Thyroid gland (tissue), 4 donors: ENCODE measurements at regions not wholly inside any gene's neighbourhood (a gene's known extent, or its start where the extent isn't known, plus 50 kb on each side); places are given as distances from the start of the nearest gene placed in this dataset.

Source experiments
- DNase-seq, 2 donors: peaks; one replicate each; pipeline ENCODE4 v3.0.0-alpha.2; 2019
- H3K27ac ChIP-seq, 3 donors: fragments of 200-600 bp; sonication (generic); 1 replicate in 2 of 3; 2 replicates in 1 of 3; pipeline ENCODE4 v1.5.1; 2016 to 2019; ENCODE audit warnings: mild to moderate bottlenecking in 1 of 3, moderate library complexity in 1 of 3
- H3K27me3 ChIP-seq: fragments of 200-600 bp; sonication (generic); one replicate; pipeline ENCODE4 v1.5.1; 2019
- H3K36me3 ChIP-seq, 2 donors: fragments of 200-600 bp; sonication (generic); one replicate each; pipeline ENCODE4 v1.5.1; 2016 to 2019
- H3K4me1 ChIP-seq, 2 donors: fragments of 200-600 bp; sonication (generic); one replicate each; pipeline ENCODE4 v1.5.1; 2017 to 2019
- H3K4me3 ChIP-seq, 3 donors: fragments of 200-600 bp; sonication (generic); replicated peaks in 1 of 3; 1 replicate in 2 of 3; 2 replicates in 1 of 3; pipeline ENCODE4 v1.5.1; 2016; ENCODE audit warnings: mild to moderate bottlenecking in 1 of 3
- H3K9me3 ChIP-seq: fragments of 200-600 bp; sonication (generic); one replicate; pipeline ENCODE4 v1.5.1; 2017
- CTCF ChIP-seq, 6 experiments: fragments of 200-600 bp in 3 of 6; fragments of 450-650 bp in 3 of 6; sonication (generic) in 3 of 6; IDR thresholded peaks; one replicate each; pipeline ENCODE4 v1.5.1; 2016 to 2019; ENCODE audit warnings: antibody characterized with exemption in 6 of 6, mild to moderate bottlenecking in 2 of 6, inconsistent platforms in 1 of 6, moderate library complexity in 1 of 6
- POLR2A ChIP-seq, 2 donors: fragments of 450-650 bp; IDR thresholded peaks; one replicate each; pipeline ENCODE4 v1.6.1; 2017; ENCODE audit warnings: antibody characterized with exemption in 2 of 2, mild to moderate bottlenecking in 2 of 2, moderate library complexity in 1 of 2
- WGBS, 2 donors: methylation state at CpG; one replicate each; pipeline ENCODE4 v1.1.5; 2017; 5-methylcytosine and 5-hydroxymethylcytosine counted together
- intact Hi-C: fragments of 100-400 bp; cut with DNase I; formaldehyde crosslinking; loops from one replicate; pipeline ENCODE4 v1.15.1; 2023

GRCh38 chr1:54497338-54497737 is 50.7 kb upstream of the ACOT11 start:
- Histone ChIP-seq H3K9me3 (no peaks in the 10 kb centered on the region), H3K36me3 (no peaks in the 10 kb centered on the region), H3K27ac (no peak overlapping the region), H3K4me1 (peaks cover 7 to 13% of the 10 kb centered on the region in 2 donors), H3K4me3 (no peak overlapping the region), H3K27me3 (peaks cover 5% of the 10 kb centered on the region)
- WGBS, 2 donors: 84 to 91% methylated on average over 6 of the region's 6 CpGs
- DNase-seq: no peak
- intact Hi-C loops: loop anchor here (10.0 kb wide), 2 partner anchors 303 to 317 kb away; no protein-coding TSS in a partner anchor
- TF ChIP-seq POLR2A (IDR thresholded peaks at IDR 0.05) (no peak), CTCF (IDR thresholded peaks at IDR 0.05) (no peak)

- H3K27ac ChIP-seq: no peak overlapping the region
- H3K9me3 ChIP-seq: no peaks in the 10 kb centered on the region
- WGBS, 2 donors: 81 to 95% methylated on average over 7 of the region's 7 CpGs
- peaks cover 7 to 13% of the 10 kb centered on the region in 2 donors for H3K4me1 ChIP-seq
- H3K36me3 ChIP-seq: no peaks in the 10 kb centered on the region
- peaks cover 5% of the 10 kb centered on the region for H3K27me3 ChIP-seq
- intact Hi-C loops: loop anchor here (10.0 kb wide), 2 partner anchors 301 to 319 kb away; no protein-coding TSS in a partner anchor
- no peak for DNase-seq
- H3K4me3 ChIP-seq: no peak overlapping the region
- TF ChIP-seq CTCF (IDR thresholded peaks at IDR 0.05) (no peak), POLR2A (IDR thresholded peaks at IDR 0.05) (no peak)
These were observed 52.1 kb upstream of the ACOT11 start for GRCh38 chr1:54495954-54496353.

- 76 to 82% methylated on average over 2 of the region's 2 CpGs for WGBS, 2 donors
- TF ChIP-seq POLR2A (IDR thresholded peaks at IDR 0.05) (no peak), CTCF (IDR thresholded peaks at IDR 0.05) (no peak)
- no peaks in the 10 kb centered on the region for H3K36me3 ChIP-seq
These were observed 54.4 kb upstream of the ACOT11 start for GRCh38 chr1:54493608-54494007.

GRCh38 chr1:54490361-54491248 is 57.4 kb upstream of the ACOT11 start:
- Histone ChIP-seq H3K27ac (no peak overlapping the region), H3K36me3 (no peaks in the 10 kb centered on the region), H3K4me1 (peaks cover 7 to 18% of the 10 kb centered on the region in 2 donors), H3K27me3 (no peaks in the 10 kb centered on the region), H3K9me3 (no peaks in the 10 kb centered on the region), H3K4me3 (no peak overlapping the region)
- 21 to 25% methylated on average over 15 to 19 of the region's 22 CpGs for WGBS, 2 donors
- TF ChIP-seq CTCF (IDR thresholded peaks at IDR 0.05) (no peak), POLR2A (IDR thresholded peaks at IDR 0.05) (no peak)
- intact Hi-C loops: loop anchor here (10.0 kb wide), 2 partner anchors 296 to 324 kb away; no protein-coding TSS in a partner anchor
- peak; percentile 10 to 26 for DNase-seq

More at GRCh38 chr1:54493608-54494007, 54.4 kb upstream of the ACOT11 start:
- H3K9me3 ChIP-seq: no peaks in the 10 kb centered on the region
- intact Hi-C loops: loop anchor here (10.0 kb wide), 2 partner anchors 299 to 321 kb away; no protein-coding TSS in a partner anchor
- peaks cover 2% of the 10 kb centered on the region for H3K27me3 ChIP-seq
- DNase-seq: no peak
- no peak overlapping the region for H3K27ac ChIP-seq
- H3K4me1 ChIP-seq: peaks cover 0 to 9% of the 10 kb centered on the region in 2 donors
- no peak overlapping the region for H3K4me3 ChIP-seq
